SK-N-SH treated with all-trans-retinoic acid at 6 μM for 48 hours (cell line): ENCODE measurements at regions not wholly inside any gene's neighbourhood (a gene's known extent, or its start where the extent isn't known, plus 50 kb on each side); places are given as distances from the start of the nearest gene placed in this dataset.

ENCODE experiments used
- ATAC-seq: fragments of 200-7000 bp; cut with Tn5 transposase; 3 replicates; pipeline ENCODE4 v1.9.1; 2020; ENCODE audit warnings: mild to moderate bottlenecking, moderate library complexity
- ARNTL ChIP-seq: fragments of 450-650 bp; formaldehyde crosslinking; IDR thresholded peaks from 2 replicates; pipeline ENCODE4 v1.5.0; 2020; ENCODE audit warnings: low read depth, mild to moderate bottlenecking, moderate library complexity, borderline replicate concordance
- BACH2 ChIP-seq: fragments of 250-450 bp; sonication (Bioruptor Pico); IDR thresholded peaks from 2 replicates; pipeline ENCODE4 v1.9.0; 2021; ENCODE audit warnings: mild to moderate bottlenecking, borderline replicate concordance
- CSDC2 ChIP-seq: fragments of 250-450 bp; sonication (Bioruptor Pico); IDR thresholded peaks from 2 replicates; pipeline ENCODE4 v1.5.0; 2020; ENCODE audit warnings: mild to moderate bottlenecking, moderate library complexity
- CSRNP3 ChIP-seq: fragments of 250-450 bp; sonication (Bioruptor Pico); IDR thresholded peaks from 2 replicates; pipeline ENCODE4 v1.5.1; 2021; ENCODE audit warnings: mild to moderate bottlenecking, moderate library complexity
- ESRRG ChIP-seq: fragments of 250-450 bp; sonication (Bioruptor Pico); IDR thresholded peaks from 2 replicates; pipeline ENCODE4 v1.6.1; 2021; ENCODE audit warnings: mild to moderate bottlenecking
- GLIS3 ChIP-seq: fragments of 250-450 bp; sonication (Bioruptor Pico); IDR thresholded peaks from 2 replicates; pipeline ENCODE4 v1.5.0; 2020; ENCODE audit warnings: mild to moderate bottlenecking, moderate library complexity
- ISL1 ChIP-seq: fragments of 250-450 bp; sonication (Bioruptor Pico); IDR thresholded peaks from 2 replicates; pipeline ENCODE4 v2.1.2; 2022; ENCODE audit warnings: mild to moderate bottlenecking, moderate library complexity
- OSR1 ChIP-seq: fragments of 250-450 bp; sonication (Bioruptor Pico); IDR thresholded peaks from 2 replicates; pipeline ENCODE4 v1.8.0; 2022; ENCODE audit warnings: moderate library complexity, mild to moderate bottlenecking, inconsistent platforms
- PPARA ChIP-seq: fragments of 250-450 bp; sonication (Bioruptor Pico); IDR thresholded peaks from 2 replicates; pipeline ENCODE4 v1.5.0; 2020; ENCODE audit warnings: mild to moderate bottlenecking, borderline replicate concordance
- RARB ChIP-seq: fragments of 250-450 bp; sonication (Bioruptor Pico); IDR thresholded peaks from 2 replicates; pipeline ENCODE4 v1.8.0; 2021; ENCODE audit warnings: mild to moderate bottlenecking, moderate library complexity
- SNAI2 ChIP-seq: fragments of 250-450 bp; sonication (Bioruptor Pico); IDR thresholded peaks from 2 replicates; pipeline ENCODE4 v1.5.0; 2020; ENCODE audit warnings: mild to moderate bottlenecking, moderate library complexity
- TCF4 ChIP-seq: fragments of 250-450 bp; sonication (Bioruptor Pico); IDR thresholded peaks from 2 replicates; pipeline ENCODE4 v1.8.0; 2021; ENCODE audit warnings: mild to moderate bottlenecking, moderate library complexity, borderline replicate concordance
- TOX ChIP-seq: fragments of 250-450 bp; sonication (Bioruptor Pico); IDR thresholded peaks from 2 replicates; pipeline ENCODE4 v1.8.0; 2021; ENCODE audit warnings: mild to moderate bottlenecking, moderate library complexity, borderline replicate concordance
- TSHZ2 ChIP-seq: fragments of 250-450 bp; sonication (Bioruptor Pico); IDR thresholded peaks from 2 replicates; pipeline ENCODE4 v1.5.0; 2020; ENCODE audit warnings: mild to moderate bottlenecking, moderate library complexity
- ZFP3 ChIP-seq: fragments of 250-450 bp; sonication (Bioruptor Pico); IDR thresholded peaks from 2 replicates; pipeline ENCODE4 v1.5.0; 2020; ENCODE audit warnings: mild to moderate bottlenecking, moderate library complexity
- ZFP30 ChIP-seq: fragments of 450-650 bp; formaldehyde crosslinking; IDR thresholded peaks from 2 replicates; pipeline ENCODE4 v1.5.0; 2022; ENCODE audit warnings: mild to moderate bottlenecking, moderate library complexity
- ZNF565 ChIP-seq: fragments of 450-650 bp; formaldehyde crosslinking; conservative IDR thresholded peaks from 2 replicates; pipeline ENCODE4 v1.5.0; 2020; ENCODE audit warnings: low read depth, mild to moderate bottlenecking, moderate library complexity
- ZNF70 ChIP-seq: fragments of 450-650 bp; formaldehyde crosslinking; IDR thresholded peaks from 2 replicates; pipeline ENCODE4 v1.5.0; 2020; ENCODE audit warnings: mild to moderate bottlenecking, moderate library complexity
- ZNF8 ChIP-seq: fragments of 450-650 bp; formaldehyde crosslinking; IDR thresholded peaks from 2 replicates; pipeline ENCODE4 v1.5.0; 2020; ENCODE audit warnings: mild to moderate bottlenecking, moderate library complexity
- TF ChIP-seq, protein P1 (sequence below): fragments of 250-450 bp; sonication (Bioruptor Pico); IDR thresholded peaks from 2 replicates; pipeline ENCODE4 v1.5.1; 2020; ENCODE audit warnings: low read depth, mild to moderate bottlenecking, moderate library complexity
- TF ChIP-seq, protein P2 (sequence below): fragments of 250-450 bp; sonication (Bioruptor Pico); IDR thresholded peaks from 2 replicates; pipeline ENCODE4 v1.8.0; 2020; ENCODE audit warnings: mild to moderate bottlenecking, moderate library complexity, borderline replicate concordance
- TF ChIP-seq, protein P3 (sequence below): fragments of 250-450 bp; sonication (Bioruptor Pico); IDR thresholded peaks from 2 replicates; pipeline ENCODE4 v1.8.0; 2021; ENCODE audit warnings: low read depth, mild to moderate bottlenecking, moderate library complexity, borderline replicate concordance

GRCh38 chr4:106429885-106430284 lies 61.3 kb upstream of the GIMD1 start:
- TF ChIP-seq TOX (CRISPR knock-in tag) = no peak
- no peak for TF ChIP-seq TCF4 (CRISPR knock-in tag)
- TF ChIP-seq BACH2 (CRISPR knock-in tag) = no peak
- no peak for TF ChIP-seq ARNTL (CRISPR knock-in tag)
- TF ChIP-seq, protein P1, sequence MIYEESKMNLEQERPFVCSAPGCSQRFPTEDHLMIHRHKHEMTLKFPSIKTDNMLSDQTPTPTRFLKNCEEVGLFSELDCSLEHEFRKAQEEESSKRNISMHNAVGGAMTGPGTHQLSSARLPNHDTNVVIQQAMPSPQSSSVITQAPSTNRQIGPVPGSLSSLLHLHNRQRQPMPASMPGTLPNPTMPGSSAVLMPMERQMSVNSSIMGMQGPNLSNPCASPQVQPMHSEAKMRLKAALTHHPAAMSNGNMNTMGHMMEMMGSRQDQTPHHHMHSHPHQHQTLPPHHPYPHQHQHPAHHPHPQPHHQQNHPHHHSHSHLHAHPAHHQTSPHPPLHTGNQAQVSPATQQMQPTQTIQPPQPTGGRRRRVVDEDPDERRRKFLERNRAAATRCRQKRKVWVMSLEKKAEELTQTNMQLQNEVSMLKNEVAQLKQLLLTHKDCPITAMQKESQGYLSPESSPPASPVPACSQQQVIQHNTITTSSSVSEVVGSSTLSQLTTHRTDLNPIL (CRISPR knock-in tag) = no peak
- no peak for TF ChIP-seq GLIS3 (CRISPR knock-in tag)
- TF ChIP-seq ZFP30 (CRISPR knock-in tag) = no peak
- no peak for TF ChIP-seq ZFP3 (CRISPR knock-in tag)
- TF ChIP-seq OSR1 (CRISPR knock-in tag) = no peak
- no peak for TF ChIP-seq CSRNP3 (CRISPR knock-in tag)
- TF ChIP-seq RARB (CRISPR knock-in tag) = no peak
- no peak for TF ChIP-seq ZNF8 (CRISPR knock-in tag)
- TF ChIP-seq ZNF70 = no peak
- TF ChIP-seq TSHZ2 = no peak
- TF ChIP-seq SNAI2 = no peak
- TF ChIP-seq, protein P2, sequence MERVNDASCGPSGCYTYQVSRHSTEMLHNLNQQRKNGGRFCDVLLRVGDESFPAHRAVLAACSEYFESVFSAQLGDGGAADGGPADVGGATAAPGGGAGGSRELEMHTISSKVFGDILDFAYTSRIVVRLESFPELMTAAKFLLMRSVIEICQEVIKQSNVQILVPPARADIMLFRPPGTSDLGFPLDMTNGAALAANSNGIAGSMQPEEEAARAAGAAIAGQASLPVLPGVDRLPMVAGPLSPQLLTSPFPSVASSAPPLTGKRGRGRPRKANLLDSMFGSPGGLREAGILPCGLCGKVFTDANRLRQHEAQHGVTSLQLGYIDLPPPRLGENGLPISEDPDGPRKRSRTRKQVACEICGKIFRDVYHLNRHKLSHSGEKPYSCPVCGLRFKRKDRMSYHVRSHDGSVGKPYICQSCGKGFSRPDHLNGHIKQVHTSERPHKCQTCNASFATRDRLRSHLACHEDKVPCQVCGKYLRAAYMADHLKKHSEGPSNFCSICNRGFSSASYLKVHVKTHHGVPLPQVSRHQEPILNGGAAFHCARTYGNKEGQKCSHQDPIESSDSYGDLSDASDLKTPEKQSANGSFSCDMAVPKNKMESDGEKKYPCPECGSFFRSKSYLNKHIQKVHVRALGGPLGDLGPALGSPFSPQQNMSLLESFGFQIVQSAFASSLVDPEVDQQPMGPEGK (CRISPR knock-in tag) = no peak
- no peak for TF ChIP-seq PPARA
- TF ChIP-seq ESRRG = no peak
- TF ChIP-seq CSDC2 (CRISPR knock-in tag) = no peak
- no peak for ATAC-seq

DNA sequence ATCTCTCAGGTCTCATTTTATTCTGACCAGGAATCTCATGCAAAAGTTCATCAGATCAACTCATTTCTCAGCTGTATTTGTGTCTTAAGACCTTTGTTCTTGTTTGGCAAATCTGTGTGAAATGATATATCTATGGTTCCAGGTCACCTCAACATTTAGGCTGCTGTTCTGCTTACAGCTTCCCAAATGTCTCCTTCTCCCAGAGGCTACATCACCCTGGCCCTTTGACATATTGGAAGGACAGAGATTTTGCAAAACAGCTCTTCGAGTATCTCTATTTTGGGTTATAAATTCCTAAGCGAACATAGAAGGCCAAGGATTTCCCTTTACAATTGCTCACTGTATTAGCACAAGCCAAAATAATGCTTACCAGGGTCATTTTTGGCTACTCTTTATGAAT lies 57.5 kb upstream of the GIMD1 start:
- ATAC-seq = no peak
- TF ChIP-seq ZNF565 (CRISPR knock-in tag) (no peak), ESRRG (no peak), ZNF70 (no peak), BACH2 (CRISPR knock-in tag) (no peak), PPARA (no peak), ISL1 (CRISPR knock-in tag) (no peak), ARNTL (CRISPR knock-in tag) (no peak), CSRNP3 (CRISPR knock-in tag) (no peak), TCF4 (CRISPR knock-in tag) (no peak), SNAI2 (no peak)
- TF ChIP-seq, protein P3, sequence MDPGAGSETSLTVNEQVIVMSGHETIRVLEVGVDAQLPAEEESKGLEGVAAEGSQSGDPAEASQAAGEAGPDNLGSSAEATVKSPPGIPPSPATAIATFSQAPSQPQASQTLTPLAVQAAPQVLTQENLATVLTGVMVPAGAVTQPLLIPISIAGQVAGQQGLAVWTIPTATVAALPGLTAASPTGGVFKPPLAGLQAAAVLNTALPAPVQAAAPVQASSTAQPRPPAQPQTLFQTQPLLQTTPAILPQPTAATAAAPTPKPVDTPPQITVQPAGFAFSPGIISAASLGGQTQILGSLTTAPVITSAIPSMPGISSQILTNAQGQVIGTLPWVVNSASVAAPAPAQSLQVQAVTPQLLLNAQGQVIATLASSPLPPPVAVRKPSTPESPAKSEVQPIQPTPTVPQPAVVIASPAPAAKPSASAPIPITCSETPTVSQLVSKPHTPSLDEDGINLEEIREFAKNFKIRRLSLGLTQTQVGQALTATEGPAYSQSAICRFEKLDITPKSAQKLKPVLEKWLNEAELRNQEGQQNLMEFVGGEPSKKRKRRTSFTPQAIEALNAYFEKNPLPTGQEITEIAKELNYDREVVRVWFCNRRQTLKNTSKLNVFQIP = no peak
